ENCODE measurements at regions not wholly inside any gene's neighbourhood (a gene's known extent, or its start where the extent isn't known, plus 50 kb on each side); places are given as distances from the start of the nearest gene placed in this dataset.

GRCh38 chr10:33482486-33482885 is 148.0 kb upstream of the NRP1 start:
- TF ChIP-seq TAF1 (IDR thresholded peaks at IDR 0.05; ENCODE audit: low read depth, low read length) (no peak), SIN3A (conservative IDR thresholded peaks at IDR 0.05 in 1 of 2, IDR thresholded peaks at IDR 0.05 in 1 of 2; ENCODE audit: low read depth in 1 of 2, low read length in 2 of 2) (no peak), TBP (IDR thresholded peaks at IDR 0.05; ENCODE audit: low read depth, low read length) (no peak), TAF7 (optimal IDR thresholded peaks at IDR 0.05; ENCODE audit: borderline replicate concordance, low read depth, low read length) (no peak)

Data from H1 (cell line).